ENCODE measurements at regions not wholly inside any gene's neighbourhood (a gene's known extent, or its start where the extent isn't known, plus 50 kb on each side); places are given as distances from the start of the nearest gene placed in this dataset.

DNA sequence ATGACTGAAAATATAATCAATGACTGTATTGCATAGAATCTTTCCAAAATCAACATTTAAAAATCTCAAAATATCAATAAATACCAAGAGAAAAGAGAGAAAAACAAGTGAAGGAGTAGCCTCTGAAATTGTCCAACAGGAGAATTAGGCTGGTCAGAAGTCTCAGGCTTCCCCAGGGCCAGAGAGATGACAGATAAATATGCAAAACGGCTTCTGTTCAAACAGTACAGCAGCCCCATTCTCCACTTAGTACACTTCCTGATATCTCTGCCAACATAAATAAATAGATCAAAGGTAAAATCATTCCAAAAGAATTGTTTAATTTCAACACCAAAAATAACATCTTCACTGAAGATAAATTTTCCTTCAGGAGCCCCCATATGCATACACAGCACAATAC, 204.7 kb upstream of the GABRA2 start:
- H3K27ac ChIP-seq: no peak overlapping the region
- ChIA-PET POLR2A (ENCODE audit: low non-redundant PET) (no interaction called here), CTCF (no interaction called here)
- TF ChIP-seq, protein P1, sequence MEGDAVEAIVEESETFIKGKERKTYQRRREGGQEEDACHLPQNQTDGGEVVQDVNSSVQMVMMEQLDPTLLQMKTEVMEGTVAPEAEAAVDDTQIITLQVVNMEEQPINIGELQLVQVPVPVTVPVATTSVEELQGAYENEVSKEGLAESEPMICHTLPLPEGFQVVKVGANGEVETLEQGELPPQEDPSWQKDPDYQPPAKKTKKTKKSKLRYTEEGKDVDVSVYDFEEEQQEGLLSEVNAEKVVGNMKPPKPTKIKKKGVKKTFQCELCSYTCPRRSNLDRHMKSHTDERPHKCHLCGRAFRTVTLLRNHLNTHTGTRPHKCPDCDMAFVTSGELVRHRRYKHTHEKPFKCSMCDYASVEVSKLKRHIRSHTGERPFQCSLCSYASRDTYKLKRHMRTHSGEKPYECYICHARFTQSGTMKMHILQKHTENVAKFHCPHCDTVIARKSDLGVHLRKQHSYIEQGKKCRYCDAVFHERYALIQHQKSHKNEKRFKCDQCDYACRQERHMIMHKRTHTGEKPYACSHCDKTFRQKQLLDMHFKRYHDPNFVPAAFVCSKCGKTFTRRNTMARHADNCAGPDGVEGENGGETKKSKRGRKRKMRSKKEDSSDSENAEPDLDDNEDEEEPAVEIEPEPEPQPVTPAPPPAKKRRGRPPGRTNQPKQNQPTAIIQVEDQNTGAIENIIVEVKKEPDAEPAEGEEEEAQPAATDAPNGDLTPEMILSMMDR (conservative IDR thresholded peaks at IDR 0.05; ENCODE audit: low read depth): no peak
- DNase-seq (ENCODE audit: low spot score): no peak

DNA sequence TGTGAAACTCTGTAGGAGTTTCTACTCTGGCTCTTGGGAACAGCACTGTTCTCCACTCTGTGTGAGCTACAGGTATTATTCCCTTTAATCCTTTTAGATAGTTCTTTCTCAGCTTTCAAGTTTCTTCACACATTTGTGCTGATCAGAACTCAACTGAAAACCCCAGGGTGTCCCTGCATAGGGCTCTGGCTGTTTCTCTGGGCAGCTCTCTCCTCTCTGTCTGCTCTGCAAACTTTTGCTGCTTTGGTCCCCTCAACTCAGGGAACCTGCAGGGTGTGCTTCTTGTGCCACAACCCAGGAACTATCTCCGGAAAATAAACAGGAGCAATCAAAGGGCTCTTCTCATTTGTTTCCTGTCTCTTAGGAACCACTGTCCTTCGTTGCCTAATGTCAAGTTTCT, 196.6 kb upstream of the GABRA2 start:
- ChIA-PET POLR2A (ENCODE audit: low non-redundant PET) (no interaction called here), CTCF (no interaction called here)
- no peak for DNase-seq (ENCODE audit: low spot score)
- TF ChIP-seq, protein P1 (conservative IDR thresholded peaks at IDR 0.05; ENCODE audit: low read depth): no peak
- no peak overlapping the region for H3K27ac ChIP-seq

GRCh38 chr4:46581677-46582076, 191.7 kb upstream of the GABRA2 start:
- POLR2A ChIA-PET (ENCODE audit: low non-redundant PET): no interaction called here
- TF ChIP-seq, protein P1 (conservative IDR thresholded peaks at IDR 0.05; ENCODE audit: low read depth): no peak
- DNase-seq (ENCODE audit: low spot score): no peak
- no peak overlapping the region for H3K27ac ChIP-seq
- CTCF ChIA-PET: interaction anchor here (0.6 kb wide), 1 partner anchor 1398 kb away, joined by 3 read pairs; no protein-coding TSS in a partner anchor

- no peak overlapping the region for H3K27ac ChIP-seq
- DNase-seq (ENCODE audit: low spot score): no peak
- ChIA-PET CTCF (interaction anchor here (0.6 kb wide), 1 partner anchor 8 kb away, joined by 5 read pairs; no protein-coding TSS in a partner anchor), POLR2A (ENCODE audit: low non-redundant PET) (no interaction called here)
- TF ChIP-seq, protein P1 (conservative IDR thresholded peaks at IDR 0.05; ENCODE audit: low read depth): no peak
These were observed 165.0 kb upstream of the GABRA2 start for GRCh38 chr4:46554760-46555465.

- no peak overlapping the region for H3K27ac ChIP-seq
- POLR2A ChIA-PET (ENCODE audit: low non-redundant PET): no interaction called here
- CTCF ChIA-PET: interaction anchor here (0.6 kb wide), 1 partner anchor 137 kb away, joined by 3 read pairs; no protein-coding TSS in a partner anchor
- TF ChIP-seq, protein P1 (conservative IDR thresholded peaks at IDR 0.05; ENCODE audit: low read depth): no peak
- DNase-seq (ENCODE audit: low spot score): no peak
These were observed 160.5 kb upstream of the GABRA2 start for GRCh38 chr4:46550471-46550870.

- CTCF ChIA-PET: interaction anchor here (0.6 kb wide), 1 partner anchor 28 kb away, joined by 3 read pairs; no protein-coding TSS in a partner anchor
- DNase-seq (ENCODE audit: low spot score): no peak
- POLR2A ChIA-PET (ENCODE audit: low non-redundant PET): no interaction called here
- TF ChIP-seq, protein P1 (conservative IDR thresholded peaks at IDR 0.05; ENCODE audit: low read depth): no peak
- no peak overlapping the region for H3K27ac ChIP-seq
These were observed 159.2 kb upstream of the GABRA2 start for GRCh38 chr4:46549125-46549524.

Measured in RWPE1 (cell line).